GM13977 (cell line): ENCODE measurements at regions not wholly inside any gene's neighbourhood (a gene's known extent, or its start where the extent isn't known, plus 50 kb on each side); places are given as distances from the start of the nearest gene placed in this dataset.

Experiments
- DNase-seq: peaks from one replicate; pipeline ENCODE4 v3.0.0; 2012; ENCODE audit warnings: low spot score
- CTCF ChIP-seq: IDR thresholded peaks from 2 replicates; pipeline ENCODE4 v1.5.1; 2012; ENCODE audit warnings: mild to moderate bottlenecking, control low read depth; ENCODE audit not compliant: insufficient read depth; ENCODE audit errors: extremely low read depth, missing control alignments
- in situ Hi-C: fragments of 300-500 bp; cut with MboI; formaldehyde crosslinking; loops from one replicate; pipeline ENCODE4 v1.12.0; 2022; ENCODE audit warnings: low sequenced_read_pairs, low pct_unique_long_range_greater_than_20kb, mixed read lengths, inconsistent platforms; ENCODE audit not compliant: unreplicated experiment

- in situ Hi-C loops, result no loop called here
- no peak for DNase-seq
- TF ChIP-seq CTCF, result no peak
These were observed 192.5 kb upstream of the SEMA3C start for GRCh38 chr7:81111358-81111757.

- TF ChIP-seq CTCF, result no peak
- in situ Hi-C loops, result no loop called here
- no peak for DNase-seq
These were observed 191.8 kb upstream of the SEMA3C start for GRCh38 chr7:81110673-81111072.

GRCh38 chr7:81098213-81098612 is 179.4 kb upstream of the SEMA3C start:
- no peak for TF ChIP-seq CTCF
- no peak for DNase-seq
- in situ Hi-C loops, result no loop called here

GRCh38 chr7:81094952-81095351 is 176.1 kb upstream of the SEMA3C start:
- no peak for TF ChIP-seq CTCF
- DNase-seq, result no peak
- in situ Hi-C loops, result no loop called here

- in situ Hi-C loops, result no loop called here
- no peak for TF ChIP-seq CTCF
- no peak for DNase-seq
These were observed 162.8 kb upstream of the SEMA3C start for GRCh38 chr7:81081616-81082015.

GRCh38 chr7:81080553-81080952 is 161.7 kb upstream of the SEMA3C start:
- in situ Hi-C loops, result no loop called here
- TF ChIP-seq CTCF, result no peak
- no peak for DNase-seq

- no peak for TF ChIP-seq CTCF
- in situ Hi-C loops, result no loop called here
- DNase-seq, result no peak
These were observed 160.9 kb upstream of the SEMA3C start for GRCh38 chr7:81079746-81080145.
